ENCODE measurements at regions not wholly inside any gene's neighbourhood (a gene's known extent, or its start where the extent isn't known, plus 50 kb on each side); places are given as distances from the start of the nearest gene placed in this dataset.

GRCh38 chr2:204445149-204445548, 100.1 kb upstream of the PARD3B start:
- DNase-seq: no peak

GRCh38 chr2:204447722-204448121, 97.6 kb upstream of the PARD3B start:
- no peak for DNase-seq

GRCh38 chr2:204449977-204450376, 95.3 kb upstream of the PARD3B start:
- no peak for DNase-seq

- DNase-seq: no peak
Measured at GRCh38 chr2:204451766-204452165, 93.5 kb upstream of the PARD3B start.

GRCh38 chr2:204452464-204453023, 92.7 kb upstream of the PARD3B start:
- DNase-seq: no peak

GRCh38 chr2:204453730-204454167, 91.5 kb upstream of the PARD3B start:
- no peak for DNase-seq

GRCh38 chr2:204454672-204455380, 90.4 kb upstream of the PARD3B start:
- no peak for DNase-seq

- no peak for DNase-seq
Measured at GRCh38 chr2:204468746-204469429, 76.4 kb upstream of the PARD3B start.

- no peak for DNase-seq
Measured at GRCh38 chr2:204470178-204470620, 75.1 kb upstream of the PARD3B start.

GRCh38 chr2:204470621-204471196, 74.6 kb upstream of the PARD3B start:
- no peak for DNase-seq

GRCh38 chr2:204472375-204472774, 72.9 kb upstream of the PARD3B start:
- no peak for DNase-seq

- DNase-seq: no peak
Measured at GRCh38 chr2:204473224-204473623, 72.1 kb upstream of the PARD3B start.

GRCh38 chr2:204475399-204475798, 69.9 kb upstream of the PARD3B start:
- DNase-seq: no peak

GRCh38 chr2:204477358-204477950, 67.8 kb upstream of the PARD3B start:
- no peak for DNase-seq

GRCh38 chr2:204479557-204479956, 65.7 kb upstream of the PARD3B start:
- DNase-seq: no peak

- DNase-seq: no peak
Measured at GRCh38 chr2:204480676-204481075, 64.6 kb upstream of the PARD3B start.

GRCh38 chr2:204483608-204484081, 61.6 kb upstream of the PARD3B start:
- no peak for DNase-seq

GRCh38 chr2:204486321-204486720, 59.0 kb upstream of the PARD3B start:
- no peak for DNase-seq

GRCh38 chr2:204486805-204487204, 58.5 kb upstream of the PARD3B start:
- no peak for DNase-seq

- DNase-seq: no peak
Measured at GRCh38 chr2:204487447-204488229, 57.6 kb upstream of the PARD3B start.

- no peak for DNase-seq
Measured at GRCh38 chr2:204491528-204491927, 53.7 kb upstream of the PARD3B start.

GRCh38 chr2:204492417-204492816, 52.9 kb upstream of the PARD3B start:
- DNase-seq: no peak
